K562 (cell line): ENCODE measurements at regions not wholly inside any gene's neighbourhood (a gene's known extent, or its start where the extent isn't known, plus 50 kb on each side); places are given as distances from the start of the nearest gene placed in this dataset.

ENCODE experiments used
- GABPA ChIP-seq: fragments of 200-800 bp; sonication (Bioruptor generic); conservative IDR thresholded peaks from 2 replicates; pipeline ENCODE4 v1.6.1; 2016; ENCODE audit warnings: low read depth, missing genetic modification characterization, missing compliant biosample characterization
- KAT7 ChIP-seq: sonication (generic); formaldehyde crosslinking; IDR thresholded peaks from 2 replicates; pipeline ENCODE4 v1.8.0; 2022; ENCODE audit warnings: missing genetic modification reagents, mild to moderate bottlenecking, borderline replicate concordance
- ZBTB12 ChIP-seq: fragments of 250-450 bp; sonication (Bioruptor Pico); IDR thresholded peaks from 2 replicates; pipeline ENCODE4 v1.4.0; 2020
- ZBTB40 ChIP-seq, 2 experiments: fragments of 450-650 bp in 1 of 2; sonication (generic) in 1 of 2; formaldehyde crosslinking in 1 of 2; IDR thresholded peaks; 2 replicates each; pipeline versions ENCODE4 v1.7.1 to v1.9.0; 2016 to 2022; ENCODE audit warnings: inconsistent platforms in 1 of 2, mild to moderate bottlenecking in 1 of 2, missing genetic modification reagents in 1 of 2
- ZNF175 ChIP-seq: fragments of 200-800 bp; sonication (Bioruptor generic); IDR thresholded peaks from 2 replicates; pipeline ENCODE4 v1.6.1; 2016; ENCODE audit warnings: low read depth, mild to moderate bottlenecking, missing genetic modification characterization, missing compliant biosample characterization
- ZNF766 ChIP-seq: fragments of 200-800 bp; sonication (Bioruptor generic); conservative IDR thresholded peaks from 2 replicates; pipeline ENCODE4 v1.6.1; 2016; ENCODE audit warnings: missing genetic modification characterization, missing compliant biosample characterization

- TF ChIP-seq ZBTB12 (CRISPR knock-in tag) (no peak), ZNF175 (0 out of 2 replicates have a peak, but pooled peaks have one; percentile 26), ZNF766 (CRISPR knock-in tag) (0 out of 2 replicates have a peak, but pooled peaks have one; percentile 25), KAT7 (CRISPR knock-in tag) (no peak), GABPA (tag) (peak; percentile 78), ZBTB40 (IDR thresholded peaks at IDR 0.05) (peak; percentile 65), ZBTB40 (CRISPR knock-in tag; IDR thresholded peaks at IDR 0.05) (no peak)
These were observed 123.7 kb upstream of the MDM1 start (continued) for GRCh38 chr12:68455691-68456345.
